GM21825 (cell line): ENCODE measurements at regions not wholly inside any gene's neighbourhood (a gene's known extent, or its start where the extent isn't known, plus 50 kb on each side); places are given as distances from the start of the nearest gene placed in this dataset.
"Not testable (repeated sequence)": the region's sequence is repeated elsewhere in the genome, so short reads cannot be mapped to it uniquely, and the experiment has no call there.

Experiments
- ATAC-seq: cut with Tn5 transposase; IDR thresholded peaks from one replicate; pipeline ENCODE4 v1.9.1; 2021; ENCODE audit warnings: mild to moderate bottlenecking, moderate library complexity; ENCODE audit not compliant: unreplicated experiment

DNA sequence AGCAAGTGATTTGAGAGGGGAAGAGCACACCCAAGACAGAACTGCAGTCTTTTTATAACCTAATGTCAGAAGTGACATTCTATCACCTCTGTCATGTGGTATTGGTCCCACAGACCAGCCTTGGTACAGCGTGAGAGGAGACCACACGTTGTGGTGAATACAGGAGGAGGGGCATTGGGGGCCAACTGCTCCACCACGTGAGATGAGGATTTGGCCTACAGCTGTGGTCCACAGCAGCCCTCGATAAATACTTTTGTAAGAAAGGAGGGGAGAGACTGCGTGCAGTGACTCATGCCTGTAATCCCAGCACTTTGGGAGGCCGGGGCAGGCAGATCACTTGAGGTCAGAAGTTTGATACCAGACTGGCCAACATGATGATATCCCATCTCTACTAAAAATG lies 243.1 kb downstream of the FGFR2 start:
- no peak for ATAC-seq

DNA sequence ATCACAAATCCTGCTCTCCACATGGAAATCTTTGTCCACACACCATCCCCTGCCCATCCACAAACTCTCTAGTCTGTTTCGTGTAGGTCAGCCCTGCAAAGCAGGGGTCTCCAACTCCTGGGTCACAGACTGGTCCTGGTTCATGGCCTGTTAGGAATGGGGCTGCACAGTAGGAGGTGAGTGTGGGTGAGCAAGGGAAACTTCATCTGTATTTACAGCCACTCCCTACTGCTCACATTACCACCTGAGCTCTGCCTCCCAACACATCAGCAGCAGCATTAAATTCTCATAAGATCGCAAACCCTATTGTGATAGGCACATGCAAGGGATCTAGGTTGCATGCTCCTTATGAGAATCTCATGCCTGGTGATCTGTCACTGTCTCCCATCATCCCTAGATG lies 242.1 kb downstream of the FGFR2 start:
- ATAC-seq, result no peak

- ATAC-seq, result no peak
Measured at GRCh38 chr10:121357401-121357800, 240.8 kb downstream of the FGFR2 start.

- no peak for ATAC-seq
Measured at GRCh38 chr10:121362026-121362425, 236.2 kb downstream of the FGFR2 start.

GRCh38 chr10:121365566-121365965 lies 232.7 kb downstream of the FGFR2 start:
- ATAC-seq, result no peak

DNA sequence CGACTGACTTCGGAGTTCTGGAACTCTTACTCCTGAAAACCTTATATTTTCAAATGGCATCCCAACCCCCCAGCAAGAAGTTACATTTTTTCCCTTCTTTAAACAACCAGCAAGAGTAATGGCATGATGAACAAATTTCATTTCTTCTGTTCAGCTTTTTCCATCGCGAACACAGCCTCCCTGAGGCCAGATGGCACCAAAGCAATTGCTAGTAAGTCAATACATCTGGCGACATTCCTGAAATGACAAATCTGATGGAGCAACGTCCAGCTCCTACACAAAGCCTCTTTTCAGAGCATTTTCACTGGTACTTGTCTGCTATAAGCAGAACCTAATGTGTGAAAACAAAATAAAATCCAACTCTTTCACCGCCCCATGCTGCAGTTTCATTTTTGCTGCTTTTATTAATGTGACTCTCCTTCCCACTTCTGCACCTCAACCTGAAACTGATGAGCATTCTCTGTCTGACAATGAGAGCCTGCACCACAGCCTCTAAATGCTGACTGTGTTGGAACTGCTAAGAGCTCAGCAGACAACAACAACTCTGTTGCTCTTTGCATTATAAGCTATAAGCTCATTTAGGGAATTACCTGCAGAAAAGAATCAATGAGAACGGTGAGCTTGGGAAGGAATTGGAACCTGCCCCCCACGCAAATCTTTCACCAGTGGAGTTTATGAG lies 229.8 kb downstream of the FGFR2 start:
- no peak for ATAC-seq

DNA sequence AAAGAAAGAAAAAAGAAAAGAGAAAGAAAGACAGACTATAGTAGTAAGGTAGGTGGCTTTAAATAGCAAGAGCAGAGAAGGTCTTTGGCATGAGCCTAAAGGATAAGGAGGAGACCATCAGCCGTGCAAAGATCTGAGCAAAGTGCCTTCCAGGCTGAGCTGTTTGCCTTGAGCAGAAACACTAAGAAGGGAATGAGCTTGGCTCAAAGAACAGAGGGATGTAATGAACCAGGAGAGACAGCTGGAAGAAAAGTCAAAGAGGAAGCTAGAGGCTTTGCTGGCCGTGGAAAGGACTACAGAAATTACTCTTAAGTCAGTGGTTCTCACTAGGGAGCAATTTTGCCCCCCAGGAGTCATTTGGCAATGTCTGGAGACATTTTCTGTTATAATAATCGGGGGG lies 228.6 kb downstream of the FGFR2 start:
- no peak for ATAC-seq

DNA sequence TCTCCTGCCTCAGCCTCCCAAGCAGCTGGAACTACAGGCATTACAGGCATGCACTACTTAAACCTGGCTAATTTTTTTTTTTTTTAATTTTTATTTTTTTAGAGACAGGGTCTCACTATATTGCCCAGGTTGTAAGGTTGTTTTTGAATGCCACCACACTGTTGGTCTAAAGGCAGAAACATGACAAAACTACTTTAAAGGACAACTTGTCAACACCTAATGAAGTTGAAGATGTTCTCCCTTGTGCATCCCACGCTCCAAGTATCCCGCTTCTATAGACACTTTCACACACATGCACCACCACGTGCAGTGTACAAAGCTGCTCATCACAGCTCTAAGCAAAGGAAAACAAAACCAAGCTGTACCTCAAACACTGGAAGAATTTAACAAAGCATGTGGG lies 226.4 kb downstream of the FGFR2 start:
- ATAC-seq, result no peak

GRCh38 chr10:121373411-121373810 lies 224.8 kb downstream of the FGFR2 start:
- no peak for ATAC-seq

DNA sequence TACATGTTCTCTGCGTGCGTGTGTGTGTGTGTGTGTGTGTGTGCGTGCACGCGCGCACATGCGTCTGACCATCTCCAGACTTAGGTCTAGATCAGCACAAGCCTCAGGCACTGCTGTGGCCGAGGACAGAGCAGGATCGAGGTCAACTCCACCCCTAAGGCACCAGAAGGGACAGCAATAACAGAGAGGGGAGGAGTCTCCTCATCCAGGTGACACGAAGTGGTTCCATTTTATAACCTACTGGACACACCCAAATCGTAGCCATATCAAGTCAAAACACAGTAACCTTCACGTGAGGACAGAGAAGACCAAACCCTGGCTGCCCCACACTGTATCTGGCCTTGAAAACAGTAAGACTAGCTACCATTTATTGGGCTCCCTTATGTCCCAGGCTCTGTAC lies 224.1 kb downstream of the FGFR2 start:
- no peak for ATAC-seq

DNA sequence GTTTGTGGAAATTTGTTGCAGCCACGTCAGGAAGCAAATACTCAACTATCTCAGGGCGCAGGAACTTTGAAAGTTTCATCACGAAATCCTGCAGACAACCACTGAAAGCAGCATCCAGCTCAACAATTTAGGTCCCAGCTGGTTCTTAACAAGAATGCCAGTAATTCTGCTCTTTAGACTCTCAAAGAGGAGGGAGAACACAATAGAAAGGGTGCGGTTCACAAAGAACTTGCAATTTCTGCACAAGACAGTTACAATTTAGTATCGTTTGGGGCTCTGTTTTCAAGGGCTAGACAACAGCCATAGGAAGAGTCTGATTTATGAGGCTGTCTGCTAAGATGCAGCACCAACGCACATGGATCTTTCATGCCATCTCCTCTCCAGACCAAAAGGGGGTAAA lies 223.1 kb downstream of the FGFR2 start:
- no peak for ATAC-seq

- ATAC-seq, result no peak
Measured at GRCh38 chr10:121378251-121378801, 219.9 kb downstream of the FGFR2 start.

GRCh38 chr10:121379013-121379412 lies 219.2 kb downstream of the FGFR2 start:
- no peak for ATAC-seq

- ATAC-seq, result no peak
Measured at GRCh38 chr10:121380211-121380610, 218.0 kb downstream of the FGFR2 start.

- ATAC-seq, result not testable (repeated sequence)
Measured at GRCh38 chr10:121382029-121382520, 216.2 kb downstream of the FGFR2 start.

DNA sequence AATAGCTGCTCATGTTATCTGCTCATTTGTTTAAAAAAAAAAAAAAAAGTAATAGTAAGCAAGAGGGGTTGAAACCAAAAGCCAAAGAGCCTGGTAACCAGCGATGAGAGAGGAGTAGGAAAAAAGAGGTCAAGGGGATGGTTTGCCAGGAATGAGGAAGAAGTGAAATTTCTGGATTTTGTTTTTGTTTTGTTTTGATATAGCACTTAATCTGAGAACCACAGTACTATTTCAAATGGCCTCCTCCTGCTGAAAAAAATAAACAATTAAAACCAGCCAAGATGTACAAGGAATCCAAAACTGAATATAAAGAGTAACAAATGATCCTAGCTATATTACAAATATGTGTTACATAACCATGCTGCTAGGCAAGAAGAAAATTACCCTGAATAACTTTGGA lies 213.1 kb downstream of the FGFR2 start:
- ATAC-seq, result no peak

GRCh38 chr10:121392657-121393056 lies 205.6 kb downstream of the FGFR2 start:
- no peak for ATAC-seq

GRCh38 chr10:121393522-121393921 lies 204.7 kb downstream of the FGFR2 start:
- ATAC-seq, result no peak

DNA sequence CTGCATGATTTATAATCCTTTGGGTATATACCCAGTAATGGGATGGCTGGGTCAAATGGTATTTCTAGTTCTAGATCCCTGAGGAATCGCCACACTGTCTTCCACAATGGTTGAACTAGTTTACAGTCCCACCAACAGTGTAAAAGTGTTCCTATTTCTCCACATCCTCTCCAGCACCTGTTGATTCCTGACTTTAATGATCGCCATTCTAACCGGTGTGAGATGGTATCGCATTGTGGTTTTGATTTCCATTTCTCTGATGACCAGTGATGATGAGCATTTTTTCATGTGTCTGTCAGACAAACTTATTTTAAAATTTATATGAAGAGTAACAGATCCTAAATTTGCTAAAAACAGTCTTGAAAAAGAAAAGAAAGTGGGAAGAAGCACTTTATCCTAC lies 197.7 kb downstream of the FGFR2 start:
- ATAC-seq, result not testable (repeated sequence)

GRCh38 chr10:121403527-121403926 lies 194.7 kb downstream of the FGFR2 start:
- no peak for ATAC-seq

DNA sequence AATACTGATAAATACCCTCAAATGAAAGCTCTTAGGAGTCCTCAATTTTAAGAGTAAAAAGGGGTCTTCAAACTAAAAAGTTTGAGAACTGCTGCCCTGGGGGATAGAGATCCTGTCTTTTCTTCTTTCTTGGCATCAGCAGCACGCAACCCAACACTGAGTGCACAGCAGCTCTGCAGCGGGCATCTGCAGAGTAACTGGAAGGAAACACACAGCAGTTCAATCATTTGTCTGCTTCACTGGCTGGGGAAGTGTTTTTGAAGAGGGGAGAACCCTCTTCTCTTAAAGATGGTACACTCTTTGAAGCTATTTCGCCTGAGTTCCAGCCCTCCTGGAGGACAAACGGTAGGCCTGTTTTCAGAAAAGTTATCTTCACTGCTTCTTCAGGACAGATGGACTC lies 193.6 kb downstream of the FGFR2 start:
- no peak for ATAC-seq

DNA sequence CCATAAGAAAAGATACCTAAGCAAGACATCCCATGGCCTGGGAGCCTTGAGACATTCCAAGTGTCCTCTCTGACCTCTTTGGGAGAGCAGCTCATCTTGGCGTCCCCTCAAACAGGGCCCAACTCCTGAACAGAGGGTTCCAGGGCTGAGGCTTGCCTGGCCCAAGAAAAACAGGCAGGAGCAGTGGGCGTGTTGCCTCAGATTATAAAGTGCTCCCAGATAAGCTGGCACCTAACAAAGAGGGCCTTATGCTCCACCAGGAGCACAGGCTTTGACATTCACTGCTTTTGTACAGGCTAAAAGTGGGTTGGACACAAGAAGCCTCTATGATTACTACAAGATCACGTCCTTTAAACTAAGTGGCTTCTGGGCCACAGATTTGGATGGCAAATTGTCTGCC lies 193.1 kb downstream of the FGFR2 start:
- no peak for ATAC-seq

DNA sequence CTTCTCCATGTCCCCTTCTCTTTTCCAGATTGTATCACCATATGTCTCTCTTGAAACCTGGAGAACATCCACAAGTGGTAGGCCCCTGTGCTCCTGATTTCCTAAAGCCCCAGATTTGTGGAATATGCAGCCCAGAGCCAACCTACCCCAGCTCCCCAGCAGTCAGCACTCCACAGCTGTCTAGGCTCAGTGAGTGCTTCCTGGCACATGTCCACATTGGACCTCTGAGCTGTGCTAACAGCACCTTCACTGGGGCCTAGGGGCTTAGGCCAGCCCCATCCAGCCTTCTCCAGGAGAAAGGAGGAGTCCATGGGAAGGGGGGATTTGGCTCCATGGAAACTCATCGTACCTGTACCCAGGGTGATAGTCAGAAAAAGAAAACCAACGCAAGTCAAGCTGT lies 192.7 kb downstream of the FGFR2 start:
- no peak for ATAC-seq
